ENCODE measurements at regions not wholly inside any gene's neighbourhood (a gene's known extent, or its start where the extent isn't known, plus 50 kb on each side); places are given as distances from the start of the nearest gene placed in this dataset.

GRCh38 chr4:188680667-188681063 is 541.4 kb downstream of the TRIML1 start:
- ChIA-PET CTCF (no interaction called here), POLR2A (ENCODE audit: unreplicated experiment) (no interaction called here)
- Histone ChIP-seq H3K4me1 (ENCODE audit: insufficient read depth, low read length) (no peaks in the 10 kb centered on the region), H4K20me1 (ENCODE audit: low read length) (no peaks in the 10 kb centered on the region), H3K9me2 (replicated peaks; ENCODE audit: low read length) (no peaks in the 10 kb centered on the region), H3K4me2 (ENCODE audit: low read length) (no peak overlapping the region), H3K9me3 (ENCODE audit: low read length) (no peaks in the 10 kb centered on the region), H2AFZ (ENCODE audit: low read length) (no peak overlapping the region), H3K27me3 (ENCODE audit: low read length) (no peaks in the 10 kb centered on the region), H3F3A (ENCODE audit: low read length, unreplicated experiment) (no peaks in the 10 kb centered on the region), H3K36me3 (ENCODE audit: low read depth, low read length) (no peaks in the 10 kb centered on the region), H3K27ac (ENCODE audit: low read length) (no peak overlapping the region), H3K4me3 (ENCODE audit: low read length) (no peak overlapping the region), H3K79me2 (ENCODE audit: low read length) (no peaks in the 10 kb centered on the region), H3K9ac (ENCODE audit: low read length) (no peak overlapping the region)
- TF ChIP-seq EZH2phosphoT487 (IDR thresholded peaks at IDR 0.05; ENCODE audit: borderline replicate concordance, low read length), result no peak
- no peak for TF ChIP-seq EZH2 (IDR thresholded peaks at IDR 0.05; ENCODE audit: low read length, unreplicated experiment)
- no peak for TF ChIP-seq CTCF (conservative IDR thresholded peaks at IDR 0.05; ENCODE audit: low read depth, low read length)
- no peak for DNase-seq
- no peak for ATAC-seq
- intact Hi-C loops (cut with micrococcal nuclease), result no loop called here
- BruUV-seq (replicated peaks), result no TSS peak

- intact Hi-C loops (cut with micrococcal nuclease), result no loop called here
- H3K4me2 ChIP-seq (ENCODE audit: low read length), result no peak overlapping the region
- H3K36me3 ChIP-seq (ENCODE audit: low read depth, low read length), result no peaks in the 10 kb centered on the region
- ATAC-seq, result no peak
- no peaks in the 10 kb centered on the region for H3F3A ChIP-seq (ENCODE audit: low read length, unreplicated experiment)
- no peak overlapping the region for H3K4me3 ChIP-seq (ENCODE audit: low read length)
- no peaks in the 10 kb centered on the region for H3K79me2 ChIP-seq (ENCODE audit: low read length)
- no peaks in the 10 kb centered on the region for H3K9me2 ChIP-seq (replicated peaks; ENCODE audit: low read length)
- H4K20me1 ChIP-seq (ENCODE audit: low read length), result no peaks in the 10 kb centered on the region
- POLR2A ChIA-PET (ENCODE audit: unreplicated experiment), result no interaction called here
- no peak for DNase-seq
- no peaks in the 10 kb centered on the region for H3K9me3 ChIP-seq (ENCODE audit: low read length)
- no peak overlapping the region for H2AFZ ChIP-seq (ENCODE audit: low read length)
- TF ChIP-seq EZH2phosphoT487 (IDR thresholded peaks at IDR 0.05; ENCODE audit: borderline replicate concordance, low read length) (no peak), CTCF (conservative IDR thresholded peaks at IDR 0.05; ENCODE audit: low read depth, low read length) (no peak), EZH2 (IDR thresholded peaks at IDR 0.05; ENCODE audit: low read length, unreplicated experiment) (no peak)
- no peak overlapping the region for H3K27ac ChIP-seq (ENCODE audit: low read length)
- H3K27me3 ChIP-seq (ENCODE audit: low read length), result no peaks in the 10 kb centered on the region
- no TSS peak for BruUV-seq (replicated peaks)
- CTCF ChIA-PET, result no interaction called here
- no peaks in the 10 kb centered on the region for H3K4me1 ChIP-seq (ENCODE audit: insufficient read depth, low read length)
- no peak overlapping the region for H3K9ac ChIP-seq (ENCODE audit: low read length)
Observed at GRCh38 chr4:188682321-188682720, 543.1 kb downstream of the TRIML1 start.

- H3K4me3 ChIP-seq (ENCODE audit: low read length), result no peak overlapping the region
- no peak for ATAC-seq
- H3K4me1 ChIP-seq (ENCODE audit: insufficient read depth, low read length), result no peaks in the 10 kb centered on the region
- no peak overlapping the region for H3K27ac ChIP-seq (ENCODE audit: low read length)
- no peaks in the 10 kb centered on the region for H3K36me3 ChIP-seq (ENCODE audit: low read depth, low read length)
- intact Hi-C loops (cut with micrococcal nuclease), result no loop called here
- BruUV-seq (replicated peaks), result no TSS peak
- ChIA-PET CTCF (no interaction called here), POLR2A (ENCODE audit: unreplicated experiment) (no interaction called here)
- no peaks in the 10 kb centered on the region for H3K27me3 ChIP-seq (ENCODE audit: low read length)
- H3K79me2 ChIP-seq (ENCODE audit: low read length), result no peaks in the 10 kb centered on the region
- H4K20me1 ChIP-seq (ENCODE audit: low read length), result no peaks in the 10 kb centered on the region
- TF ChIP-seq CTCF (conservative IDR thresholded peaks at IDR 0.05; ENCODE audit: low read depth, low read length) (no peak), EZH2phosphoT487 (IDR thresholded peaks at IDR 0.05; ENCODE audit: borderline replicate concordance, low read length) (no peak), EZH2 (IDR thresholded peaks at IDR 0.05; ENCODE audit: low read length, unreplicated experiment) (no peak)
- H3F3A ChIP-seq (ENCODE audit: low read length, unreplicated experiment), result no peaks in the 10 kb centered on the region
- DNase-seq, result no peak
- no peak overlapping the region for H3K4me2 ChIP-seq (ENCODE audit: low read length)
- no peaks in the 10 kb centered on the region for H3K9me2 ChIP-seq (replicated peaks; ENCODE audit: low read length)
- no peaks in the 10 kb centered on the region for H3K9me3 ChIP-seq (ENCODE audit: low read length)
- H2AFZ ChIP-seq (ENCODE audit: low read length), result no peak overlapping the region
- H3K9ac ChIP-seq (ENCODE audit: low read length), result no peak overlapping the region
Observed at GRCh38 chr4:188683571-188683970, 544.3 kb downstream of the TRIML1 start.

Data from PC-3 (cell line).